COLO829 (cell line): ENCODE measurements at regions not wholly inside any gene's neighbourhood (a gene's known extent, or its start where the extent isn't known, plus 50 kb on each side); places are given as distances from the start of the nearest gene placed in this dataset.

Experiments
- DNase-seq: peaks from one replicate; pipeline ENCODE4 v3.0.0; 2012; ENCODE audit warnings: low spot score

DNA sequence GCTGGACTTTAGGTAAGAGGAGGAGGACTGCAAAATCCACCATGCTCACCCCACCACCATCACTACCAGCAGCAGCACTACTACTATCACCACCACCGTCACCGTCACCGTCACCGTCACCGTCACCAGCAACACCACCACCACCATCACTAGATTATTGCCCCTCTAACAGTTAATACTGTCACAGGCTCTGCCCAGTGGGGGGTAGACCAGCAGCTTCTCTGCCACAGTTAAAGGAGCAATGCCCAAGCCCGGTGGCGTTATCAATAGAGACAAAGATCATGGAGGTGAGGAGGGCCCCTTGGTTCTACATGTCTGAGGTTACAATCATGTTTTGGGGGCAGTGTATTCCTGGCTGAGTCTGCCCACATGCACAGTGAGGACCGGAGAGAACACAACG, 184.4 kb upstream of the DYNLRB2 start:
- no peak for DNase-seq

DNA sequence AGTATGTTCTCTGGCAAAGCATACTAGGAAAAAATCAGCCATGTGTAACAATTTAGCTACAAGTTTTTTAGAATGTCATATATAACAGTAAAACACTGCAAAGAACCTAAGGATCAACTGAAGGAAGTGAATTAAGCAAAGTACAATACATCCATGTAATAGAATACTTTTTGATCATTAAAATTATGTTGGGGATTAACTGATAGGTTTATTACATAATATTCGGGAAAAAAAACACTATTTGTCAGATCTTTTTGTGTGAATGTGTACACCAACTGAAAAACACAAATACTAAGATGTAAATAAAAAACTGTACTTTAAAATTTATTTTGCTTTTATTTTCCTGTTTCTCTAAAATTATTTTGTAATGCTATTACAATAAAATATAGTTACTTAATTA, 185.5 kb upstream of the DYNLRB2 start:
- DNase-seq, result no peak

DNA sequence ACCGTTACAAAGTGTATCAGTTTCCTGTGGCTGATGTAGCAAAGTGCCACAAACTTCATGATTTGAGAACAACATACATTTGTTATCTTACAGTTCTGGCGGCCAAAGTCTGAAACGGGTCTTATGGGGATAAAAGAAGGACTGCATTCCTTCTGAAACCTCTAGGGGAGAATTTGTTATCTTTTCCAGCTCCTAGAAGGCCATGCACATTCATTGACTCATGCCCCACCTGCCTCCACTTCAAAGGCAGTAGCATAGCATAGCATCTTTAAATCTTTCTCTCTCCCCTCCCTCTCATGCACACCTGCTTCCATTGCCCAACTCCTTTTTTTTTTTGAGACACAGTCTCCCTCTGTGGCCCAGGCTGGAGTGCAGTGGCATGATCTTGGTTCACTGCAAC, 190.7 kb upstream of the DYNLRB2 start:
- DNase-seq, result no peak

- DNase-seq, result no peak
These were observed 192.9 kb upstream of the DYNLRB2 start for GRCh38 chr16:80347900-80348299.

- no peak for DNase-seq
These were observed 193.8 kb upstream of the DYNLRB2 start for GRCh38 chr16:80347002-80347401.

DNA sequence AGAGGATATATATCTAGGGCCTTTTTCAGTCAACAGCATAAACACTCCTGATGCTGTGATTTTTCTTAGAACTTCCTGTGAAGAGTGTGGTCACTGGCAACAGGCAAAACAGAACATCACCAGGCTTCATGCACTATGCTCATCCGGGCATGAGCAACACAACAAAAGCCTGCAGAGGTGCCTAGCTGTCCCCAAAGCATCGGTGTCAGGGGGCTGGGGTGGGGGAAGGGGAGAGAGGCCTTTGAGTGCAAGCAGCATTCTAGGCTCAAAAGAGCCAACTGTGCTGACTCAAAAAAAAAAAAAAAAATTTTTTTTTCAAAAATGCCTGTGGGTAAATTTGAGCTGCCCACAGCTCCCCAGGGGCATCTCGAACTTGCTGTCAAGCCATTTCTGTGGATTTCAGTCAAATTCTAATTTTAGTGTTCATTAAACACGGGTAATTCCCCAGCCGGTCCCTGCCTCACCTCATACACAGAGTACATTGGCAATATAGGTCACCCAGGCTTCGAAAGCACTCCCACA, 194.6 kb upstream of the DYNLRB2 start:
- no peak for DNase-seq

DNA sequence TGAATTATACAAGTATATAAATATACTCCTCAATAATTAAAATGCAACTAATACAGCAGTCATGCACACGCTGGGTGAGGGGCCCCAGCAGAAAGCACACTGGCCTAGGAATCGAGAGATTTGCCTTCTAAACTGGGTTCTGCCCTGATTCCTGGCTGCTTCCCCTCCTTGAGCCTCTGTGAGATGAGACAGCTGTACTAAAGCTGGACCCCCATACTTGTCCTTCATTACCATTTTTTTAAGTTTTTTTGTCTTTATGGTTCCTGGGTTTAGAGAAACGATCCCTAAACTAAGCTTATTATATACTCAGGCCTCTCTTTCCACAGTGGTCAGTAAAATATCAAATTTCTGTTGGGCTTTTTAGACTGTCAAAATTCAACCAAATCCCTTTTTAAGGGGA, 195.1 kb upstream of the DYNLRB2 start:
- DNase-seq, result no peak

DNA sequence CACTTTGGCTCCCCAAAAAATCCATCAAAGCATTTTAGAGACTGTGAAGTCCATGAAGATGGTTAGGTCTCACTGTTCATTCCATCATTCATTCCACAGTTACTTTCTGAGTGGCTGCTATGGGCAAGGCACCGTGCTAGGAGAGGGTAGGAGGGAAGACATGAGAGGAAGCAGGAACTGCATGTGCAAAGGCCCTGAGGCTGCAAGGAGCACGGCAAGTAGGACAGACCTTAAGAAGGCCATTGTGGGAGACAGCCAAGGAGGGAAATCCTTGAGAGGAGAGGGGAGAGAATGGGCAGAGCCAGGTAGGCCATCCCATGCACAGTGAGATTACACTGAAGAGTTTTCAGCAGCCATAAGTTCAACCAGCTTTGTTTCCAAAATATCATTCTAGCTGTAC, 196.2 kb upstream of the DYNLRB2 start:
- no peak for DNase-seq

- DNase-seq, result no peak
These were observed 199.5 kb upstream of the DYNLRB2 start for GRCh38 chr16:80341263-80341662.

GRCh38 chr16:80337786-80338185, 203.0 kb upstream of the DYNLRB2 start:
- no peak for DNase-seq

DNA sequence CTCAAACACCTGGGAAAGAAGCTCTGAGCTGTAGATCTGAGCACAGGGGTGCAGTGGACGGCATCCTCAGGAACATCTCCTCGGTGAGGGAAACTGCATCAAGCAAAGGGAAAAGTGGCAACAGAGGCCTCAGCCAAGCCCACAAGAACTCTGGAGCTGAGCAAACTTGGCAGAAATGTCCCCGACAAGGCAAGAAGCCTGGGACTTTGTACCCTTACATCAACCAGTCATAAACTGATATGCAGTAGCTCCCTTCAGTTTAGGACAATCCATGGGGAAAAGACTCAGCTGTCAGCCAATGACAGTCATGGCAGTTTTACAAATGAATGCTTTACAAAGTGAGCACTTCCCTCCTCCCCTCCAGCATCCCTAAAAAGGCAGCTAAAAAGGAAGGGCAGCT, 210.0 kb upstream of the DYNLRB2 start:
- no peak for DNase-seq

- DNase-seq, result no peak
These were observed 210.6 kb upstream of the DYNLRB2 start for GRCh38 chr16:80330150-80330549.

DNA sequence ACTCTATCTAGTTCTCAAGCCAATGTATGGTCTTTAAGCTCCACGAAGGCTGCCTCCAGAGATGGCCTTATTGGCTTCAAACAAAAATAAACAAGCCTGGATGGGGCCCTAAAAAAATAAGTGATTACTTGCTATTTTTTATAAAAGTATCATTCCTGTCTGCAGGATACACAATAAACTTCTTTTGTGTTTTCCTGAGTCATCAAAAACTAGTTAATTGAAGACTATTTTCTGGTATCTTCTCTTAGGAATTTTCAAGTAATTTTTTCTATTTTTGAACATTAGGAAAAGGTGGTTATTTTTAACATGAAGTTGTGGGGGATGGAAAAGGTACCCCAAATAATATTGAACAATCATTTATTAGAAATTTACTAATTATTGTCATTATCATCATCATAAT, 213.1 kb upstream of the DYNLRB2 start:
- no peak for DNase-seq

- DNase-seq, result no peak
These were observed 216.4 kb upstream of the DYNLRB2 start for GRCh38 chr16:80324371-80324770.

DNA sequence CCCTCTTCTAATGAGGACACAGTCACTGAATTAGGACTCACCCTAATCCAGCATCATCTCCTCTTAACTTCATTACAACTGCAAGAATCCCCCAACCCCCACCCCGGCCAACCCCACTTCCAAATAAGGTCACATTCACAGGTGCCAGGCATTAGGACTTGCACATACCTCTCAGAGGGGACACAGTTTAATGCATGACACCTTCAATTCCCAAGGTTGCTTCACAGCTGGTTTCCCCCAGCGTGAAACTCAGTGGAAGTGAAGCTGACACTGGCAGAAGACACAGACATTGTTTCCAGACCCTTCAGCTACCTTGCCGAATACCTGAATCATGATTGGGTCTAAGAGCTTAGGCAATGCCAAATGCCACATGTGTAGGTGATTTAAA, 217.0 kb upstream of the DYNLRB2 start:
- no peak for DNase-seq

DNA sequence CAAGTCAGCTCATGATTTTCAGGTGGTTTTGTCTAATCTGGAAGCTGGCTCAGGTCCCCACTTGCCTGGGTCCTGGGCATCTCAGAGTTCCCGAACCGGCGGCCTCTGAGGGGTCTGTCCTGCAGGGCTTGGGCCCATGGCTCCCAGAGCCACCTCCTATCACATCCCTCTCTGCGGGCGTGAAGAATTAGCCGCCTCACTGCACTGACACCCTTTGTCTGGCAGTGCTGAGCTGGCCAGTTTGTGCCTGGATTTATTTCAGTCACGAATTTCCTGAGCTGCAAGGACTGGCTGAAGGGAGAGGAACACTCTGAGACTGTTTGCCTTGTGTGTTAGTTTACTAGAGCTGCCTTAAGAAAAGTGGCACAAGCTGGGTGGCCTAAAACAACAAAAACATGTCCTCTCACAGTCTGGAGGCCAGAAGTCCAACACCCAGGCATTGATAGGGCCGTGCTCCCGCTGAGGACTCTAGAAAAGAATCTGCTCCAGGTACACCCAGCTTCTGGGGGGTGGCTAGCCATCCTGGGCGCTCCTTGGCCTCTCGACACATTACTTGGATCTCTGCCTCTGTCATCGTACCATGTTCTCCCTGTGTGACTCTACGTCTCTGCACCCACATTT, 217.5 kb upstream of the DYNLRB2 start:
- DNase-seq, result no peak

DNA sequence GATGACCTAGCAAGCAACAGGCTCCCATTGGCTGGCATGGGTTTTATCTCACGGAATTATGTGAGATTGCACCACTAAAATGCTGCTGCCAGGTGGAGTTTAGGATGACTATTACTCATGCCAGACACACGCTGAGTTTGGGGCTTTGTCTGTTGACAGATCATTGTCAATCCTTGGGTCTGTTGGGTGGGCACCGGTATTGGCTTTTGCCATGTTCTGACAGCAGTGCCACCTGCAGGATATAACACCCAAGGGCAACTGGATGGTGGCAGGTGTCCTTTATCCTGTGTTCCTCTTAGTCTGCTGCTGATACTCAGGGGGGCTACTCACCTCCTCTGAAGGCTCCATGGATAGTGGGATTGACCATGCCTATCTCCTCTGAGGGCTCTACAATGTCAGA, 221.6 kb upstream of the DYNLRB2 start:
- no peak for DNase-seq

DNA sequence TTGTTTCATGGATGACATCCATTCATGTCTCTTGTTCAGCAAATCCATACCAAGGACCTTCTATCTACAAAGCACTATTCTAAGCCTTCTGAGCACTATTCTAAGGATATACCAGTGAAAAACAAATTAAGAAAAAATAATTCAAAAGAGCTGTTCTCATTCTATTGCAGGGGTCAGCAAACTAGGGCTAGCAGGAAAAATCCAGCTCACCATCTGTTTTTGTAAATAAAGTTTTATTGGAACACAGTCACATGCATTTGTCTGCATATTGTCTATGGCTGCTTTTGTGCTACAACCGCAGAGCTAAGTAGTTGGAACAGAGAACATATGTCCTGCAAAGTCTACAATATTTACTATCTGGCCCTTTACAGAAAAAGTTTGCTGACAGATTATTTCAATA, 222.7 kb upstream of the DYNLRB2 start:
- no peak for DNase-seq

DNA sequence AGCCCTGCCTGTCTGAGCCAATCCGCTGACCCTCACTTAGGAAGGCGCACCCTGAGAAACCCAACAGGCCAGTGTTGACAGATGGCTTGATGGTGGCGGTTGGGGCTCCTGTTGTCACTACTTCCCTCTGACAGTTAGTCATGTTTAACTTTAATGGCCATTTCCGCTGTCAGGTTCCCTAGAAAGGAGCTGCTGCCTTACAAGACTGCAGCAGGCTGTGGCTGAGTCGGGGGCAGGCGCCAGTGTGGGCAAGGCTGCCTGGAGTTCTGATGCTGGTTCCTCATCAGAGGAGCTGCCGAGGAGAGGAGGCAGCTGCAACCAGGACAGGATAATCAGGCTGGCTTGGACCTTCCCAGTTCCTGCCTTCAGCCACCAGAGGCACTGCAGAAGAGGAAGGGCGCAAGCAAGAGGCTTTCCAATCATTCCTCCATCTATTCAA, 223.2 kb upstream of the DYNLRB2 start:
- no peak for DNase-seq

- DNase-seq, result no peak
These were observed 223.7 kb upstream of the DYNLRB2 start for GRCh38 chr16:80317116-80317515.

- no peak for DNase-seq
These were observed 226.8 kb upstream of the DYNLRB2 start for GRCh38 chr16:80314042-80314441.

DNA sequence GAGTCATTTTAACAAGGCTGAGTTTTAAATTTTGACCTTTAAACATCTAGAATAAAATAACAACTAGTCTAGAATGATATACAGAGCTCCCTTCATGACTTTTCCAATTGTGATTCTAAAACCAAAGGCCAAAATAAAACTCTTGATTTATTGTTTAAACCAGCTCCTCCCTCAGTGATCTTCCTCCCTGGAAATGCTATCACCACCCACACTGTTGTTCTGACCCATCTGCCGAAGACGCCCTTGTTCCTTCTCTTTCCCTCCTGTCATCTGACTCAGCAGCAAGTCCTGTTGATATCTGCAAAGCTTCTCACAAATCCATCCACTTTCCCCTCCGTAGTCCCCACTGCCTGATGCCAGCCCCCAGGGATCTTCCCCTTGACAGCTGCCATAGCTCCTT, 231.6 kb upstream of the DYNLRB2 start:
- DNase-seq, result no peak

GRCh38 chr16:80305410-80305809, 235.4 kb upstream of the DYNLRB2 start:
- DNase-seq, result no peak

DNA sequence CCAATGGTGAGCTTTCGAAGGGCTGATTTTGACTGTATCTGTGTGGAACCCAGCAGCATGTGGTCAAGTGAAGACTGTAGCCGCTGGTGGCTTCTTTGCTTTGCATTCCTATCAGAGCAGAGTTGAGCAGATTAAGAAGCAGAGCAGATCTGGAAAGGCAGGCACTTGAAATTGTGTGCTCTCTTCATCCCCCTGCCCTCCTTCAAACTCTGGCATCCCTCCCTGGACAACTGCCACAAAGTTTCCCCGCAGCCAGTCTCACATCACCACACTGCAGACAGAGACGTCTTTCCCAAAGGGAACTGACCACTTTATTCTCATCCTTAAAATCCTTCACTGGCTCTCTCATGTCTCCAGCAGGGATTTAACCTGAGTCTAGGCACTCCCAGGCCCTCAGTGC, 237.1 kb upstream of the DYNLRB2 start:
- DNase-seq, result no peak

- DNase-seq, result no peak
These were observed 239.9 kb upstream of the DYNLRB2 start for GRCh38 chr16:80300876-80301275.
